ENCODE measurements at regions not wholly inside any gene's neighbourhood (a gene's known extent, or its start where the extent isn't known, plus 50 kb on each side); places are given as distances from the start of the nearest gene placed in this dataset.

- TF ChIP-seq POLR2A (IDR thresholded peaks at IDR 0.05) (no peak), CTCF (IDR thresholded peaks at IDR 0.05 in 4 of 5, conservative IDR thresholded peaks at IDR 0.05 in 1 of 5) (no peak)
These were observed 120.9 kb upstream of the MAGI3 start for GRCh38 chr1:113269168-113269963.
